ENCODE measurements at regions not wholly inside any gene's neighbourhood (a gene's known extent, or its start where the extent isn't known, plus 50 kb on each side); places are given as distances from the start of the nearest gene placed in this dataset.

GRCh38 chr14:73785834-73786635 is 65.6 kb upstream of the PTGR2 start:
- peak overlapping the region; percentile 57 for H3K4me3 ChIP-seq (ENCODE audit: low read depth, low read length)
- DNase-seq (ENCODE audit: low read depth) = peak; percentile 56
- H3K27me3 ChIP-seq (ENCODE audit: control insufficient read depth, insufficient read depth, low read length) = no peaks in the 10 kb centered on the region
- peak; percentile 42 for TF ChIP-seq CTCF (IDR thresholded peaks at IDR 0.05; ENCODE audit: insufficient read depth, low read depth, low read length)
- ChIA-PET CTCF (interaction anchor here (0.7 to 3.4 kb wide), 11 partner anchors 9 to 65 kb away, joined by 3 to 23 read pairs (median 5); partner anchors contain the start of gene PTGR2), POLR2A (interaction anchor here (0.5 to 1.1 kb wide), 5 partner anchors 19 to 160 kb away, joined by 3 to 4 read pairs (median 3); a partner anchor contains a TSS)
- H3K36me3 ChIP-seq (ENCODE audit: control insufficient read depth, insufficient read depth, low read length) = no peaks in the 10 kb centered on the region

- peak overlapping the region; percentile 57 for H3K4me3 ChIP-seq (ENCODE audit: low read depth, low read length)
- H3K27me3 ChIP-seq (ENCODE audit: control insufficient read depth, insufficient read depth, low read length) = no peaks in the 10 kb centered on the region
- peak; percentile 70 for DNase-seq (ENCODE audit: low read depth)
- TF ChIP-seq CTCF (IDR thresholded peaks at IDR 0.05; ENCODE audit: insufficient read depth, low read depth, low read length) = no peak
- CTCF ChIA-PET = interaction anchor here (0.7 to 3.4 kb wide), 11 partner anchors 9 to 66 kb away, joined by 3 to 23 read pairs (median 5); partner anchors contain the start of gene PTGR2
- POLR2A ChIA-PET = interaction anchor here (0.6 to 1.1 kb wide), 3 partner anchors 23 to 159 kb away, joined by 3 to 4 read pairs (median 3); a partner anchor contains a TSS
- H3K36me3 ChIP-seq (ENCODE audit: control insufficient read depth, insufficient read depth, low read length) = no peaks in the 10 kb centered on the region
Measured at GRCh38 chr14:73785336-73785833, 66.2 kb upstream of the PTGR2 start.

GRCh38 chr14:73784988-73785313 is 66.7 kb upstream of the PTGR2 start:
- no peak for TF ChIP-seq CTCF (IDR thresholded peaks at IDR 0.05; ENCODE audit: insufficient read depth, low read depth, low read length)
- Histone ChIP-seq H3K4me3 (ENCODE audit: low read depth, low read length) (peak overlapping the region; percentile 57), H3K27me3 (ENCODE audit: control insufficient read depth, insufficient read depth, low read length) (no peaks in the 10 kb centered on the region), H3K36me3 (ENCODE audit: control insufficient read depth, insufficient read depth, low read length) (no peaks in the 10 kb centered on the region)
- ChIA-PET POLR2A (interaction anchor here (0.8 kb wide), 1 partner anchor 22 kb away, joined by 3 read pairs; no protein-coding TSS in a partner anchor), CTCF (interaction anchor here (0.9 to 3.4 kb wide), 5 partner anchors 10 to 31 kb away, joined by 3 to 23 read pairs (median 4); a partner anchor contains a TSS)
- no peak for DNase-seq (ENCODE audit: low read depth)

- no peak overlapping the region for H3K4me3 ChIP-seq (ENCODE audit: low read depth, low read length)
- DNase-seq (ENCODE audit: low read depth) = no peak
- TF ChIP-seq CTCF (IDR thresholded peaks at IDR 0.05; ENCODE audit: insufficient read depth, low read depth, low read length) = no peak
- ChIA-PET POLR2A (interaction anchor here (0.7 kb wide), 1 partner anchor 19 kb away, joined by 3 read pairs; no protein-coding TSS in a partner anchor), CTCF (interaction anchor here (0.9 to 1.0 kb wide), 2 partner anchors 9 to 12 kb away, joined by 3 read pairs; no protein-coding TSS in a partner anchor)
- H3K36me3 ChIP-seq (ENCODE audit: control insufficient read depth, insufficient read depth, low read length) = no peaks in the 10 kb centered on the region
- no peaks in the 10 kb centered on the region for H3K27me3 ChIP-seq (ENCODE audit: control insufficient read depth, insufficient read depth, low read length)
Measured at GRCh38 chr14:73784181-73784987, 67.2 kb upstream of the PTGR2 start.

Data from BJ (cell line).